Spleen (tissue), 11 donors: ENCODE measurements at regions not wholly inside any gene's neighbourhood (a gene's known extent, or its start where the extent isn't known, plus 50 kb on each side); places are given as distances from the start of the nearest gene placed in this dataset.
"Not testable (repeated sequence)": the region's sequence is repeated elsewhere in the genome, so short reads cannot be mapped to it uniquely, and the experiment has no call there.

Source experiments
- DNase-seq: peaks from one replicate; pipeline ENCODE4 v3.0.0-alpha.2; 2020
- H3K27ac ChIP-seq, 8 donors: fragments of 200-600 bp; sonication (generic) in 7 of 8; 1 replicate in 4 of 8; 2 replicates in 4 of 8; pipeline versions ENCODE4 v1.5.0 to v1.8.0; 2016 to 2021; ENCODE audit warnings: inconsistent platforms in 4 of 8, mild to moderate bottlenecking in 4 of 8, moderate library complexity in 1 of 8
- H3K27me3 ChIP-seq, 7 donors: fragments of 200-600 bp; sonication (generic) in 6 of 7; replicated peaks in 1 of 7; 1 replicate in 4 of 7; 2 replicates in 3 of 7; pipeline versions ENCODE4 v1.5.0 to v1.8.0; 2016 to 2021; ENCODE audit warnings: inconsistent platforms in 3 of 7, mild to moderate bottlenecking in 1 of 7
- H3K36me3 ChIP-seq, 6 donors: fragments of 200-600 bp; sonication (generic) in 5 of 6; 1 replicate in 4 of 6; 2 replicates in 2 of 6; pipeline versions ENCODE4 v1.5.0 to v1.8.0; 2016 to 2021; ENCODE audit warnings: inconsistent platforms in 2 of 6
- H3K4me1 ChIP-seq, 6 donors: fragments of 200-600 bp; sonication (generic) in 5 of 6; 1 replicate in 3 of 6; 2 replicates in 3 of 6; pipeline versions ENCODE4 v1.5.0 to v1.8.0; 2016 to 2021; ENCODE audit warnings: inconsistent platforms in 3 of 6
- H3K4me3 ChIP-seq, 8 donors: fragments of 200-600 bp; sonication (generic) in 7 of 8; 1 replicate in 4 of 8; 2 replicates in 4 of 8; pipeline versions ENCODE4 v1.5.0 to v1.8.0; 2016 to 2021; ENCODE audit warnings: inconsistent platforms in 4 of 8, mild to moderate bottlenecking in 4 of 8, moderate library complexity in 2 of 8
- H3K9me3 ChIP-seq, 8 donors: fragments of 200-600 bp; sonication (generic) in 7 of 8; 1 replicate in 4 of 8; 2 replicates in 4 of 8; pipeline versions ENCODE4 v1.5.0 to v1.8.0; 2016 to 2021; ENCODE audit warnings: inconsistent platforms in 4 of 8
- POLR2A ChIP-seq, 3 donors: fragments of 450-650 bp; IDR thresholded peaks; one replicate each; pipeline ENCODE4 v1.5.1; 2017; ENCODE audit warnings: antibody characterized with exemption in 3 of 3, mild to moderate bottlenecking in 1 of 3
- POLR2AphosphoS5 ChIP-seq, 3 donors: sonication (generic); formaldehyde crosslinking; IDR thresholded peaks; one replicate each; pipeline ENCODE4 v1.5.1; 2017; ENCODE audit warnings: antibody characterized with exemption in 3 of 3
- WGBS, 5 donors: extraction: QIAGEN DNeasy Blood & Tissue Kit in 3 of 5; methylation state at CpG; one replicate each; pipeline versions ENCODE4 v1.1.5 to v1.1.7; 2013 to 2018; 5-methylcytosine and 5-hydroxymethylcytosine counted together
- intact Hi-C: fragments of 100-400 bp; cut with DNase I; formaldehyde crosslinking; loops from one replicate; pipeline ENCODE4 v1.15.0; 2023; ENCODE audit warnings: low total_unique reads
- TF ChIP-seq, protein P1 (sequence below), 11 experiments: fragments of 200-600 bp in 7 of 11; fragments of 450-650 bp in 4 of 11; sonication (generic) in 4 of 11; IDR thresholded peaks in 8 of 11; conservative IDR thresholded peaks in 3 of 11; 1 replicate in 7 of 11; 2 replicates in 4 of 11; pipeline versions ENCODE4 v1.4.0 to v1.8.0; 2016 to 2021; ENCODE audit warnings: antibody characterized with exemption in 11 of 11, inconsistent platforms in 4 of 11, mild to moderate bottlenecking in 1 of 11
- donor health status: healthy with polysubstance abuse.
- donor health status: DM: no; HTN: no; CAD: no; lungs with moderate emphysema.
- donor health status: DM: no; HTN: no; CAD: no.
- donor health status: Bipolar disorder and iron deficiency.
- donor health status: healthy.
- donor health status: DM: no; HTN: no; CAD: no.
- donor health status: DM: yes; HTN: yes; CAD: no.

DNA sequence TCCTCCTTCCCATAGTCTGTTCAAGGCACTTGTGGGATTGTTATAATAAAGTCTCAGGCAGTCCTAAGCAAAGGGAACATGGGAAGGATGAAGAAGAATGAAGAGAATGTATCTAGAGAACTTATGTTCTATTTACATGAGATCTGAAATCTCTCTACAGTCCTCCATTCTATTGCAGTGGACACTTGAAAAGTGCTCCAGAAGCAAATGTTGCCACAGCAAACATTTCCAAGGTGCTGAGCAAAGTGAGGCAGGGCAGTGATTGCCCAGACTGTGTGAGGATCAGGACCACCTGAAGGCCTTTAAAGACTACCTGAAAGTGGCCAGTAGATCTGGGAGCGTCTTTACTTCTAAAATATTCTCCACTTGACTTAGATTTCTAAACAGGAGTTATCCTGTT, 203.5 kb downstream of the RBM46 start:
- intact Hi-C loops, result loop anchor here (5.0 kb wide), 1 partner anchor 368 kb away; no protein-coding TSS in a partner anchor
- Histone ChIP-seq H3K4me1 (no peaks in the 10 kb centered on the region), H3K9me3 (no peaks in the 10 kb centered on the region), H3K36me3 (no peaks in the 10 kb centered on the region), H3K27me3 (no peaks in the 10 kb centered on the region), H3K27ac (no peak overlapping the region), H3K4me3 (no peak overlapping the region)
- TF ChIP-seq POLR2AphosphoS5 (IDR thresholded peaks at IDR 0.05) (no peak), POLR2A (IDR thresholded peaks at IDR 0.05) (no peak)
- TF ChIP-seq, protein P1, sequence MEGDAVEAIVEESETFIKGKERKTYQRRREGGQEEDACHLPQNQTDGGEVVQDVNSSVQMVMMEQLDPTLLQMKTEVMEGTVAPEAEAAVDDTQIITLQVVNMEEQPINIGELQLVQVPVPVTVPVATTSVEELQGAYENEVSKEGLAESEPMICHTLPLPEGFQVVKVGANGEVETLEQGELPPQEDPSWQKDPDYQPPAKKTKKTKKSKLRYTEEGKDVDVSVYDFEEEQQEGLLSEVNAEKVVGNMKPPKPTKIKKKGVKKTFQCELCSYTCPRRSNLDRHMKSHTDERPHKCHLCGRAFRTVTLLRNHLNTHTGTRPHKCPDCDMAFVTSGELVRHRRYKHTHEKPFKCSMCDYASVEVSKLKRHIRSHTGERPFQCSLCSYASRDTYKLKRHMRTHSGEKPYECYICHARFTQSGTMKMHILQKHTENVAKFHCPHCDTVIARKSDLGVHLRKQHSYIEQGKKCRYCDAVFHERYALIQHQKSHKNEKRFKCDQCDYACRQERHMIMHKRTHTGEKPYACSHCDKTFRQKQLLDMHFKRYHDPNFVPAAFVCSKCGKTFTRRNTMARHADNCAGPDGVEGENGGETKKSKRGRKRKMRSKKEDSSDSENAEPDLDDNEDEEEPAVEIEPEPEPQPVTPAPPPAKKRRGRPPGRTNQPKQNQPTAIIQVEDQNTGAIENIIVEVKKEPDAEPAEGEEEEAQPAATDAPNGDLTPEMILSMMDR (IDR thresholded peaks at IDR 0.05 in 8 of 11, conservative IDR thresholded peaks at IDR 0.05 in 3 of 11), result no peak
- no peak for DNase-seq
- 31 to 84% (median 76%) methylated on average over 1 of the region's 1 CpG for WGBS, 5 donors

DNA sequence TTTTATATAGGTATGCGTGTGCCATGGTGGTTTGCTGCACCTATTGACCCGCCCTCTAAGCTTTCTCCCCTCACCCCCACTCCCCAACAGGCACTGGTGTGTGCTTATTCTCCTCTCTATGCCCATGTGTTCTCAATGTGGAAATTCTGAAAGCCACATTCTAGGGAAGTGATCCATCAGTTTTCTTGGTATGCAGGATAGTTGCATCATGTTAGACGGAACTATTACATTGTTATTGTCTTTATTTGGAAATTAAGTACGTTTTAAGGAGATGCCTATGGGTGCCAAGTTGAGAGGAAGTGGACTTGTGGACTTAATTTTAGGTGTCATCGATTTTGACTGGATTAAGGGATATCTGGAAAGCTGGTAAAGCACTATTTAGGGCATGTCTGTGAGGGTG, 204.6 kb downstream of the RBM46 start:
- no peaks in the 10 kb centered on the region for H3K9me3 ChIP-seq
- H3K4me1 ChIP-seq, result no peaks in the 10 kb centered on the region
- DNase-seq, result no peak
- no peaks in the 10 kb centered on the region for H3K36me3 ChIP-seq
- intact Hi-C loops, result no loop called here
- no peak for TF ChIP-seq POLR2A (IDR thresholded peaks at IDR 0.05)
- TF ChIP-seq, protein P1 (IDR thresholded peaks at IDR 0.05 in 8 of 11, conservative IDR thresholded peaks at IDR 0.05 in 3 of 11), result no peak
- TF ChIP-seq POLR2AphosphoS5 (IDR thresholded peaks at IDR 0.05), result no peak
- 65 to 74% (median 70%) methylated on average over 5 of the region's 5 CpGs for WGBS, 5 donors
- no peak overlapping the region for H3K27ac ChIP-seq
- H3K4me3 ChIP-seq, result no peak overlapping the region
- no peaks in the 10 kb centered on the region for H3K27me3 ChIP-seq

DNA sequence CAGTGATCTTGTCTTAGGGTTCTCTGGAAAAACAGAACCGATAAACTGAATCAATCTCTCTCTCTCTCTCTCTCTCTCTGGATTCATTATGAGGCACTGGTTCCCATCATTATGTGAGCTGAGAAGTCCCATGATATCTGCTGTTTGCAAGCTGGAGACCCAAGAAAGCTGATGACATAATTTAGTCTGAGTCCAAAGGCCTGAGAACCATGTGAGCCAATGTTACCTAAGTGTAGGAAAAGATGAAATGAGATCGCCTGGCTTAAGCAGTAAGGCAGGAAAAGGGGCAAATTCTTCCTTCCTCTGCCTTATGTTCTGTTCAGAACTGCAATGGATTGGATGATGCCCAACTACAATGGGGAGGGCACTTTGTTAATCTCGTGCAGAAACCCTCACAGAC, 207.4 kb downstream of the RBM46 start:
- no peak for DNase-seq
- Histone ChIP-seq H3K27me3 (no peaks in the 10 kb centered on the region), H3K9me3 (no peaks in the 10 kb centered on the region), H3K27ac (no peak overlapping the region), H3K36me3 (no peaks in the 10 kb centered on the region), H3K4me1 (no peaks in the 10 kb centered on the region), H3K4me3 (no peak overlapping the region)
- intact Hi-C loops, result no loop called here
- 61 to 83% (median 72%) methylated on average over 3 of the region's 3 CpGs for WGBS, 5 donors
- TF ChIP-seq POLR2AphosphoS5 (IDR thresholded peaks at IDR 0.05) (no peak), POLR2A (IDR thresholded peaks at IDR 0.05) (no peak)
- TF ChIP-seq, protein P1 (IDR thresholded peaks at IDR 0.05 in 8 of 11, conservative IDR thresholded peaks at IDR 0.05 in 3 of 11), result no peak

DNA sequence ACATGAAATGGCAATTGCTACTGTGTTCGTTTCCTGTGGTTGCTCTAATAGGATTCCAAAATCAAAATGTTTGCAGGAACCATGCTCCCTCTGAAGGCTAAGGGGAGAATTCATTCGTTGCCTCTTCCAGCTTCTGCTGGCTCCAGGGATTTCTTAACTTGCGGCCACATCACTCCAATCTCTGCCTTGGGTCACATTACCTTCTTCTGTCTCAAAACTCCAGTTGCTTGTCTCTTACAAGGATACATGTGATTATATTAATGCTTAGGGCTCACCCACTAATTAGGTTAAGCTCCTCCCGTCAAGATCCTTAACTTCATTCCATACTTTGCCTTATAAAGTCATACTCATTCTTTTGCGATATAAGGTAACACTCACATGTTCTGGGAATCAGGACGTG, 208.4 kb downstream of the RBM46 start:
- H3K27me3 ChIP-seq, result no peaks in the 10 kb centered on the region
- H3K27ac ChIP-seq, result no peak overlapping the region
- H3K4me3 ChIP-seq, result no peak overlapping the region
- intact Hi-C loops, result no loop called here
- H3K9me3 ChIP-seq, result no peaks in the 10 kb centered on the region
- TF ChIP-seq POLR2AphosphoS5 (IDR thresholded peaks at IDR 0.05), result no peak
- no peak for TF ChIP-seq POLR2A (IDR thresholded peaks at IDR 0.05)
- TF ChIP-seq, protein P1 (IDR thresholded peaks at IDR 0.05 in 8 of 11, conservative IDR thresholded peaks at IDR 0.05 in 3 of 11), result no peak
- no peaks in the 10 kb centered on the region for H3K4me1 ChIP-seq
- H3K36me3 ChIP-seq, result no peaks in the 10 kb centered on the region
- 76 to 82% (median 80%) methylated on average over 6 of the region's 6 CpGs for WGBS, 5 donors
- no peak for DNase-seq

DNA sequence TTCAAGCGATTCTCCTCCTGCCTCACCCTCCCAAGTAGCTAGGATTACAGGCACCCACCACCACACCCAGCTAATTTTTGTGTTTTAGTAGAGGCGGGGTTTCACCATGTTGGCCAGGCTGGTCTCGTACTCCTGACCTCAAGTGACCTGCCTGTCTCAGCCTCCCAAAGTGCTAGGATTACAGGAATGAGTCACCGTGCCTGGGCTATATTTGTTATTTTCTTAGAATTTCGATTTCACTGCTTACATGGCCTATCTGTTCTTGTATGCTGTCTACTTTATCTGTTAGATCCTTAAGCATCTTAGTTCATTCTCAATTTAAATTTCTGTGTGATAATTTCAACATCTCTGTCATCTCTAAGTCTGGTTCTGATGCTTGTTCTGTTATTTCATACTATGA, 210.6 kb upstream of the NPY2R start:
- H3K9me3 ChIP-seq, H3K27ac ChIP-seq, DNase-seq, intact Hi-C loops, H3K4me1 ChIP-seq, H3K4me3 ChIP-seq, H3K27me3 ChIP-seq, H3K36me3 ChIP-seq: not testable (repeated sequence)
- WGBS, 5 donors, result 71 to 85% (median 79%) methylated on average over 5 of the region's 5 CpGs
